HG02870 (cell line): ENCODE measurements at regions not wholly inside any gene's neighbourhood (a gene's known extent, or its start where the extent isn't known, plus 50 kb on each side); places are given as distances from the start of the nearest gene placed in this dataset.

Source experiments
- ATAC-seq: cut with Tn5 transposase; IDR thresholded peaks from one replicate; pipeline ENCODE4 v1.9.1; 2021; ENCODE audit warnings: mild to moderate bottlenecking, moderate library complexity; ENCODE audit not compliant: unreplicated experiment

DNA sequence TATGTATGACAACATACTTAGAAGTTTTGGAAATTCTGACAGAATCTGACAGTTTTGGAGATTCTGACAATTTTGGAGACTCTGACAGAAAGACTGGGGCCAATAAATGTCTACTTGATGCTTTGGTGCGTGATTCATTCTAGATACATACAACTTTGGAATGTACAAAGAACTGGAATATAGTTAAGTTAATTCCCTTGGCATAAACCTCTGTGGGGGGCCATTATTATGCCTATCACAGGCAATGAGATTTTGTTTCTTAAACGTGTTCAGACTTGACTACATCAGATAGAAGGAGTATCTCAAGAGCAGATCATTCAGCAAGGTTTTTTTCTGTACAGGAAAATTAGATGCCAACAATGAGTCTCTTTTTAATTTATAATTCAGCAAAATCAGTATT lies 617.6 kb upstream of the ZNF717 start:
- ATAC-seq, result no peak

- ATAC-seq, result no peak
Measured at GRCh38 chr3:76403556-76403955, 618.2 kb upstream of the ZNF717 start.

- no peak for ATAC-seq
Measured at GRCh38 chr3:76405196-76405595, 619.8 kb upstream of the ZNF717 start.

- no peak for ATAC-seq
Measured at GRCh38 chr3:76410762-76411281, 625.5 kb upstream of the ZNF717 start.

- no peak for ATAC-seq
Measured at GRCh38 chr3:76415384-76415783, 624.5 kb upstream of the ROBO2 start.

GRCh38 chr3:76429581-76430177 lies 610.2 kb upstream of the ROBO2 start:
- ATAC-seq, result no peak

GRCh38 chr3:76432396-76432795 lies 607.5 kb upstream of the ROBO2 start:
- no peak for ATAC-seq

DNA sequence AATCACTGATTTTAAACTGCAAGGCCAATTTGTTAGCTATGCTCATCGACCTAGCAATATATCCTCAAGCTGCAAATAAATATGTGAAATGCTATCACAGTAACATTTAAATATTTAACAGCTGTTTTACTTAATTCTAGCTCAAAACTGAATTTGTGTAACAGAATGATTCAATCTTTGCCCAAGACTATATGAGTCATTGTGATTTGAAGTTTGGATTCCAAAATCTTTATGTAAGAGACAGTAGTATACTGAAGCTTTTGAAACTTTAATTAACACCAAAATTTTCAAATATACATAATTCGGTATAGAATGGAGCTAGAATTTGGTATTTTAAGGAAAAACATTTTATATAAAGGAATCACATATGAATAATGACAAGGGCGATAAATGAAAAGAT lies 603.0 kb upstream of the ROBO2 start:
- ATAC-seq, result no peak

GRCh38 chr3:76438971-76439370 lies 600.9 kb upstream of the ROBO2 start:
- ATAC-seq, result no peak

DNA sequence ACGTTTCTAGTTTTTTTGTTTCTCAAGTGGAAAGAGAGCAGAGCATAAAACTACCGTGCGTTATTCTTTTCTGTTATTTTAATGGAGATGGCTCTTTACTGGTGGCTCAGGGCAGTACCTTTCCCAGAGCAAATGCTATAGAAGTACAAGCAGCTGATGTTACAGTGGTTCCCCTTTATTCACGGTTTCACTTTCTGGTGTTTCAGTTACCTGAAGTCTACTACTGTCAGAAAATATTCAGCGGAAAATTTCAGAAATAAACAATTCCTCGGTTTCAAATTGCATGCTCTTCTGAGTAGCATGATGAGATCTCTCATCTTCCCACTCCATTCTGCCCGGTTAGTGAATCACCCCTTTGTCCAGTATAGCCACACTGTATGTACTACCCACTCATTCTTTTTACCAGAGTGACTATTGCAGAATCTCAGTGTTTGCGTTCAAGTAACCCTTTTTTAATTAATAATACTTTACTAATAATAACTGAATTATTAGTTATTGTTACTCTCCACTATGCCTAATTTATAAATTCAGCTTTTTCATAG lies 597.5 kb upstream of the ROBO2 start:
- ATAC-seq, result no peak

- ATAC-seq, result no peak
Measured at GRCh38 chr3:76456322-76456721, 583.6 kb upstream of the ROBO2 start.

DNA sequence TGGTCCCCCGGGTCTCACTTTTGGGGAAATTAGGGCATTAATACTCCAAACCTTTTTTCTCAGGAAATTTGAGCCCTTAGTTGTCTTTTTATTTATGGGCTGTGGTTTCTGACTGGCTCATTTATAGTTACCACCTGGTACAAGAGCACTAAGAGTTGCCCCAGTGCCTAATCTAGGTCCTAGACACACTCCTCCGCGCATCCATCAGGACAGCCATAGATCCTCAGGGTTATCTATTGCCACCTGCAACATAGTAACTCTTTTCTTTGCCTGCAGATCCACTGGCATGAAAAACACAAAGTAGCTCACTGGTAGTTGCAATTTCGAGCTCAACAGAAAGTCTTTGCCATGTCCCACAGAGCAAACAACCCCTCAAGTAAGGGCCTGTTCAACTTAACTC lies 576.4 kb upstream of the ROBO2 start:
- ATAC-seq, result no peak

- no peak for ATAC-seq
Measured at GRCh38 chr3:76470285-76470684, 569.6 kb upstream of the ROBO2 start.

GRCh38 chr3:76474632-76475031 lies 565.3 kb upstream of the ROBO2 start:
- no peak for ATAC-seq

DNA sequence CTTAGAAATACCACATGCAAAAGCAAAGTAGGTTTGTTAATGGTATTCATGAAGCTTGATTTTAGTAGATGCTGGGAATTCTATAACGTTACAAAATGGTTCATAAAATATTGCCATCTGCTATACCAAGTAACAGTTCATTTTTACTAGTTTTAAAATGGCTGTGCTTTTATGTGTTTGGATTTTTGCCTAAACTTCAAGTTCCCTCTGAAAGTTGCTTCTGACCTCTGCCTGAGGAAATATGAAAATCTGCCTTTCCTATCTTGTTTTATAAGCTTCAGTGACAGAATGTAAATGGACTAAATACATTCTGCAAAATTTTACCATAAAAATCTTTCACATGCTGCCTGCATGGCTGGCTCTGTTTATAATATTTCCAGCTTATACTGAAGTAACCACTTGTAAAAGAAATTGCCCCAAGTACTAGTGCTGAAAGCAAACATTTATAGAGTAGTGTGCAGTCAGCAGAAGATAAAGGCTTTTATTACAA lies 560.7 kb upstream of the ROBO2 start:
- no peak for ATAC-seq

- ATAC-seq, result no peak
Measured at GRCh38 chr3:76482510-76482909, 557.4 kb upstream of the ROBO2 start.

DNA sequence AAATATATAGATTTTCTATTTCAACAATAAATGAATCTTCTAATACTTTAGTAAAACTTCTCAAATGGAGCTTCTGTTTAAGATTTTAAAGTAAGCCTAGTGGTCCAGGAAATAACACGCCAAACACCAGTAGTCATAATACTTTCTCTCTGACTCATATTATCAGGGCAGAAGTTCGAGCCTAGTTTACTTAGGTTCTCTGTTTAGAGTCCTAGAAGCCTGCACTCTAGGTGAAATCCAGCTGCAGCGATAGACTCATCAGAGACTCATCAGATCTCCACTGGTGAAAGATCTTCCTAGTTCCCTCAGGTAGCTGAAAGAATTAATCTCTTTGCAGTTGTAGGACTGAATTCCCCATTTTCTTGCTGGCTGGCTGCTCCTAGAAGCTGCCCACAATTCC lies 552.5 kb upstream of the ROBO2 start:
- ATAC-seq, result no peak

- ATAC-seq, result no peak
Measured at GRCh38 chr3:76490064-76490463, 549.8 kb upstream of the ROBO2 start.

DNA sequence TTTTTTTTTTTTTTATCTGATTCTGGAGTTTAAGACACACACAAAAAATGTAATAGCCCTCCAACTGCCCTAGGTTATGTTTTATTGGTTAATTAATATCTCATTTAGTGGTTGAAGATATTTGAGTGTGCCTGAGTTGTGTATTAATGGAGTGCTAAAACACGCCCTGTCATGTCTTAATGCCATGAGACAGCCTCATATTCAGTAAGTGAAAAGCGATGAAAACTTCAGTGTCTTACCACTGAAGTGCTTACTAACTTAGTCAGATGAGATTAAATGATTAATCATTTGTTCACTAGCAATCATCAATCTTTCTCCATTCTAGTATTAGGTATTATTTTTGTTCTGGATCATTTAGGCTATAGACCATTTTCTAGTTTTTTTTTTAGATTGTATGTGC lies 544.7 kb upstream of the ROBO2 start:
- ATAC-seq, result no peak

DNA sequence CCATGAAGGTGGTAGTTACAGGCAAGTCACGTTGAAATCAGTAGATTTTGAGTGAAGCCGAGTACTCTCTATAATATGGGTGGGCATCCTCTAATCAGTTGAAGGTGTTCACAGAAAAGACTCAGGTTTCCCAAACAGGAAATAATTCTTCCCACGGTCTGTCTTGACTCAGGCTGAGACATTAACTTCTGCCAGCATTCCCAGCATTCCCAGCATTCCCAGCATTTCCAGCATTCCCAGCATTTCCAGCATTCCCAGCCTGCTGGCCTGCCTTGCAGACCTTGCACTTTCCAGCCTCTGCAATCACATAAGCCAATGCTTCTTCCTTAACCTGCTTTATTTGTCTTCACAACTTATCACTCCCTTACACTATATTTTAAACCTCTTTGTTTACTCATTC lies 542.3 kb upstream of the ROBO2 start:
- no peak for ATAC-seq

GRCh38 chr3:76500746-76501275 lies 539.1 kb upstream of the ROBO2 start:
- ATAC-seq, result no peak

- ATAC-seq, result no peak
Measured at GRCh38 chr3:76501315-76501714, 538.6 kb upstream of the ROBO2 start.

GRCh38 chr3:76502076-76502475 lies 537.8 kb upstream of the ROBO2 start:
- ATAC-seq, result no peak
